ENCODE measurements at regions not wholly inside any gene's neighbourhood (a gene's known extent, or its start where the extent isn't known, plus 50 kb on each side); places are given as distances from the start of the nearest gene placed in this dataset.
A peak's percentile ranks its signal among the peaks of the same experiment; 100 is the strongest.

DNA sequence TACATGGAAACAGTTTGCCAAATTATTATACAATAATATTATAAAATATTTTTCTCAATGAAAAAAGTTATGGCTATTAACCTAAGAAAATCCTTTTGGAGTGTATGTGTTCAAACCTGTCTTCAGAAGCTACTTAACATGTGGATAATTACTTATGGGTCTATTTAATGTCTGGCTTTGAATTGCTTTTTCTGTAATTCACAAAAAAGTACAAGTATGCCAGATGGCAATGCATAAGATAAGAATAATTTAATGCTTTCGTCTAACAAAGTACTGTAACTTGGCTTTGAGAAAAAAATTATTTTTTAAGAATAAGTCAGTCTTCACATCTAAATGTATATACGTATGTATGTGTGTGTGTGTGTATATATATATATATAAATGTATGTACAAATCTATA lies 1073.0 kb downstream of the TDRD15 start:
- no peaks in the 10 kb centered on the region for H3K9me3 Mint-ChIP-seq
- H3K27ac Mint-ChIP-seq: no peak overlapping the region
- ATAC-seq: no peak
- no peak for DNase-seq (ENCODE audit: low spot score)
- no peak overlapping the region for H3K4me3 Mint-ChIP-seq
- ChIA-PET POLR2A (no interaction called here), CTCF (no interaction called here)
- H3K4me1 Mint-ChIP-seq: peaks cover 51% of the 10 kb centered on the region
- no peaks in the 10 kb centered on the region for H3K36me3 Mint-ChIP-seq
- TF ChIP-seq NR3C1 (CRISPR knock-in tag; conservative IDR thresholded peaks at IDR 0.05; ENCODE audit: low read depth) (no peak), TEAD4 (CRISPR knock-in tag; IDR thresholded peaks at IDR 0.05) (no peak), SOX15 (CRISPR knock-in tag; IDR thresholded peaks at IDR 0.05) (no peak)
- TF ChIP-seq, protein P1, sequence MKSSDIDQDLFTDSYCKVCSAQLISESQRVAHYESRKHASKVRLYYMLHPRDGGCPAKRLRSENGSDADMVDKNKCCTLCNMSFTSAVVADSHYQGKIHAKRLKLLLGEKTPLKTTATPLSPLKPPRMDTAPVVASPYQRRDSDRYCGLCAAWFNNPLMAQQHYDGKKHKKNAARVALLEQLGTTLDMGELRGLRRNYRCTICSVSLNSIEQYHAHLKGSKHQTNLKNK (CRISPR knock-in tag; IDR thresholded peaks at IDR 0.05): no peak
- H3K27me3 Mint-ChIP-seq (ENCODE audit: low read depth): peaks cover 20% of the 10 kb centered on the region

DNA sequence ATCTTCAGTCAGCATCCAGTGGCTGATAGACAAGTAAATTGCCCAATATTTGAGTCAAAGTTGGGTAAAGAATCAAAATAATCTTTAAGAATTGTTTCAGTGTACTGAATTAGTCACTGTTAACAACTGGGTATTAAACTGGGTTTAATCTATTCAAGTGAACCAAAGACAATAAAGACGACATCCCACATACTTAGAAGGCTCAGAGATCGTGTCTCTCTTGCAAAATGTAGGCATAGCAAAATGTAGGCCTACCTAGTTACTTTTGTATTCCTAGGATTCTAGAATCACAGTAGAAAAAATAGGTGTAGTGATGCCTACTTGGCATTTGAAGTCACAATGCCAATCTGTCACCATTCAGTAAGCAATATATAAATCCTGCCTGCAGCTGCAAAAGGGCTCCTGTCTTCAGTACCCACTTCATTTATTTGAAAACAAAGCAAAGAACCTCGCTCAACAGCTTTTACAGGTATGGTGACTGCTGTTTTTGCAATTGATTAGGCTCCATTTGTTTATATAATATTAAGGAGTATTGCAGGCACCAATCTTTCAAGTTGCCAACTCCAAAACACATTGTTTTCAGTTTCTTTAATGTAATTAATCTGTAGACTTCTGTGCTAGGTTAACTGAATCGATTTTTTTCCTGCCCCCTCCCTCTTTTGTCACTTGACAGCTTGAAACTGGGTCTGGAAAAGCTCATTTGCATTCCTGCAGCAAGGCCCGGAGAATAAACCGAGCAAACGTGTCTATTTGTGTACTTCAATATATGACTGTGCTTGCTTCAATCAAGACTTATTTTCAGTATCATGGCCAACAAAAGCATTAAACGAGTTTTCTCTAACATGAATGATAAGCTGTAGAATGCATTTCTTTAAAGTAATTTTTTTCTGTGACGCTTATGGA lies 1074.9 kb downstream of the TDRD15 start:
- ChIA-PET CTCF (interaction anchor here (0.8 to 1.2 kb wide), 2 partner anchors 9 to 17 kb away, joined by 3 read pairs; no protein-coding TSS in a partner anchor), POLR2A (no interaction called here)
- TF ChIP-seq, protein P2, sequence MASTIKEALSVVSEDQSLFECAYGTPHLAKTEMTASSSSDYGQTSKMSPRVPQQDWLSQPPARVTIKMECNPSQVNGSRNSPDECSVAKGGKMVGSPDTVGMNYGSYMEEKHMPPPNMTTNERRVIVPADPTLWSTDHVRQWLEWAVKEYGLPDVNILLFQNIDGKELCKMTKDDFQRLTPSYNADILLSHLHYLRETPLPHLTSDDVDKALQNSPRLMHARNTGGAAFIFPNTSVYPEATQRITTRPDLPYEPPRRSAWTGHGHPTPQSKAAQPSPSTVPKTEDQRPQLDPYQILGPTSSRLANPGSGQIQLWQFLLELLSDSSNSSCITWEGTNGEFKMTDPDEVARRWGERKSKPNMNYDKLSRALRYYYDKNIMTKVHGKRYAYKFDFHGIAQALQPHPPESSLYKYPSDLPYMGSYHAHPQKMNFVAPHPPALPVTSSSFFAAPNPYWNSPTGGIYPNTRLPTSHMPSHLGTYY (CRISPR knock-in tag; IDR thresholded peaks at IDR 0.05): no peak
- TF ChIP-seq, protein P3, sequence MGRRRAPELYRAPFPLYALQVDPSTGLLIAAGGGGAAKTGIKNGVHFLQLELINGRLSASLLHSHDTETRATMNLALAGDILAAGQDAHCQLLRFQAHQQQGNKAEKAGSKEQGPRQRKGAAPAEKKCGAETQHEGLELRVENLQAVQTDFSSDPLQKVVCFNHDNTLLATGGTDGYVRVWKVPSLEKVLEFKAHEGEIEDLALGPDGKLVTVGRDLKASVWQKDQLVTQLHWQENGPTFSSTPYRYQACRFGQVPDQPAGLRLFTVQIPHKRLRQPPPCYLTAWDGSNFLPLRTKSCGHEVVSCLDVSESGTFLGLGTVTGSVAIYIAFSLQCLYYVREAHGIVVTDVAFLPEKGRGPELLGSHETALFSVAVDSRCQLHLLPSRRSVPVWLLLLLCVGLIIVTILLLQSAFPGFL (CRISPR knock-in tag; IDR thresholded peaks at IDR 0.05; ENCODE audit: borderline replicate concordance): no peak
- TF ChIP-seq ZNF423 (CRISPR knock-in tag; IDR thresholded peaks at IDR 0.05): no peak
- TF ChIP-seq, protein P4, sequence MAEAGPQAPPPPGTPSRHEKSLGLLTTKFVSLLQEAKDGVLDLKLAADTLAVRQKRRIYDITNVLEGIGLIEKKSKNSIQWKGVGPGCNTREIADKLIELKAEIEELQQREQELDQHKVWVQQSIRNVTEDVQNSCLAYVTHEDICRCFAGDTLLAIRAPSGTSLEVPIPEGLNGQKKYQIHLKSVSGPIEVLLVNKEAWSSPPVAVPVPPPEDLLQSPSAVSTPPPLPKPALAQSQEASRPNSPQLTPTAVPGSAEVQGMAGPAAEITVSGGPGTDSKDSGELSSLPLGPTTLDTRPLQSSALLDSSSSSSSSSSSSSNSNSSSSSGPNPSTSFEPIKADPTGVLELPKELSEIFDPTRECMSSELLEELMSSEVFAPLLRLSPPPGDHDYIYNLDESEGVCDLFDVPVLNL (CRISPR knock-in tag; IDR thresholded peaks at IDR 0.05; ENCODE audit: borderline replicate concordance, low read depth): no peak
- TF ChIP-seq ZNF232 (CRISPR knock-in tag; IDR thresholded peaks at IDR 0.05): no peak
- no peak for TF ChIP-seq HMGA2 (CRISPR knock-in tag; IDR thresholded peaks at IDR 0.05)
- TF ChIP-seq NFYB (CRISPR knock-in tag; conservative IDR thresholded peaks at IDR 0.05; ENCODE audit: low read depth): no peak
- TF ChIP-seq, protein P5, sequence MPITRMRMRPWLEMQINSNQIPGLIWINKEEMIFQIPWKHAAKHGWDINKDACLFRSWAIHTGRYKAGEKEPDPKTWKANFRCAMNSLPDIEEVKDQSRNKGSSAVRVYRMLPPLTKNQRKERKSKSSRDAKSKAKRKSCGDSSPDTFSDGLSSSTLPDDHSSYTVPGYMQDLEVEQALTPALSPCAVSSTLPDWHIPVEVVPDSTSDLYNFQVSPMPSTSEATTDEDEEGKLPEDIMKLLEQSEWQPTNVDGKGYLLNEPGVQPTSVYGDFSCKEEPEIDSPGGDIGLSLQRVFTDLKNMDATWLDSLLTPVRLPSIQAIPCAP (CRISPR knock-in tag; IDR thresholded peaks at IDR 0.05): no peak
- TF ChIP-seq SMAD3 (CRISPR knock-in tag; IDR thresholded peaks at IDR 0.05; ENCODE audit: borderline replicate concordance): no peak
- no peak for TF ChIP-seq TP53 (CRISPR knock-in tag; IDR thresholded peaks at IDR 0.05)
- TF ChIP-seq MYBL2 (CRISPR knock-in tag; IDR thresholded peaks at IDR 0.05): no peak
- no peak overlapping the region for H3K27ac Mint-ChIP-seq
- H3K4me3 Mint-ChIP-seq: no peak overlapping the region
- H3K4me1 Mint-ChIP-seq: peaks cover 40% of the 10 kb centered on the region
- ATAC-seq (peak; percentile 34; the same call in 1 of the 2 replicates), DNase-seq (ENCODE audit: low spot score) (no peak)
- no peaks in the 10 kb centered on the region for H3K36me3 Mint-ChIP-seq
- peaks cover 9% of the 10 kb centered on the region for H3K9me3 Mint-ChIP-seq
- peaks cover 8% of the 10 kb centered on the region for H3K27me3 Mint-ChIP-seq (ENCODE audit: low read depth)

DNA sequence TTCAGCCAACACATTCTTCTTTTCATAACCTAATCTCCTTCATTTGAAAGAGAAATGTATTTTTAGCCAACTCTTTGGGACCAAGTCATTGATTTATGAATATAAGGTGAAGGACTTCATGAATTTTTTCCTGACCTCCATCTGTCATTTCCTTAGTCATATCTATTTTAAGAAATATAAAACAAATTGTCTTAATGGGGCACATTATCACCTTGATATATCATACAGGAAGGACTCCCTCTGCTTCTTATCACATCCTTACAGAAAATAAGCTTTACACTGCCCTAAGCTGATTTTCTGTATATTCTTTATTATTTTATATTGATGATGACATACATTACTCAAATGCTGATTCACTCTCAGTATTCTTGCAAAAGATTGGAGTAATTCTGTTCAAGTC lies 1076.2 kb downstream of the TDRD15 start:
- H3K27ac Mint-ChIP-seq: no peak overlapping the region
- peaks cover 21% of the 10 kb centered on the region for H3K9me3 Mint-ChIP-seq
- no peak overlapping the region for H3K4me3 Mint-ChIP-seq
- 0 out of 2 replicates have a peak, but pooled peaks cover under 1% of the 10 kb centered on the region for H3K27me3 Mint-ChIP-seq (ENCODE audit: low read depth)
- H3K4me1 Mint-ChIP-seq: peaks cover 26% of the 10 kb centered on the region
- H3K36me3 Mint-ChIP-seq: no peaks in the 10 kb centered on the region
- no peak for DNase-seq (ENCODE audit: low spot score)
- ChIA-PET POLR2A (no interaction called here), CTCF (no interaction called here)
- ATAC-seq: no peak
- TF ChIP-seq NR3C1 (CRISPR knock-in tag; conservative IDR thresholded peaks at IDR 0.05; ENCODE audit: low read depth) (no peak), NR2C2 (CRISPR knock-in tag; IDR thresholded peaks at IDR 0.05) (no peak), TEAD1 (CRISPR knock-in tag; IDR thresholded peaks at IDR 0.05) (no peak), EMX1 (CRISPR knock-in tag; IDR thresholded peaks at IDR 0.05) (no peak), TEAD4 (CRISPR knock-in tag; IDR thresholded peaks at IDR 0.05) (no peak)
- TF ChIP-seq, protein P6, sequence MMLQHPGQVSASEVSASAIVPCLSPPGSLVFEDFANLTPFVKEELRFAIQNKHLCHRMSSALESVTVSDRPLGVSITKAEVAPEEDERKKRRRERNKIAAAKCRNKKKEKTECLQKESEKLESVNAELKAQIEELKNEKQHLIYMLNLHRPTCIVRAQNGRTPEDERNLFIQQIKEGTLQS (CRISPR knock-in tag; conservative IDR thresholded peaks at IDR 0.05): no peak
- TF ChIP-seq, protein P7, sequence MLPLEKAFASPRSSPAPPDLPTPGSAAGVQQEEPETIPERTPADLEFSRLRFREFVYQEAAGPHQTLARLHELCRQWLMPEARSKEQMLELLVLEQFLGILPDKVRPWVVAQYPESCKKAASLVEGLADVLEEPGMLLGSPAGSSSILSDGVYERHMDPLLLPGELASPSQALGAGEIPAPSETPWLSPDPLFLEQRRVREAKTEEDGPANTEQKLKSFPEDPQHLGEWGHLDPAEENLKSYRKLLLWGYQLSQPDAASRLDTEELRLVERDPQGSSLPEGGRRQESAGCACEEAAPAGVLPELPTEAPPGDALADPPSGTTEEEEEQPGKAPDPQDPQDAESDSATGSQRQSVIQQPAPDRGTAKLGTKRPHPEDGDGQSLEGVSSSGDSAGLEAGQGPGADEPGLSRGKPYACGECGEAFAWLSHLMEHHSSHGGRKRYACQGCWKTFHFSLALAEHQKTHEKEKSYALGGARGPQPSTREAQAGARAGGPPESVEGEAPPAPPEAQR (CRISPR knock-in tag; IDR thresholded peaks at IDR 0.05): no peak
- TF ChIP-seq, protein P8, sequence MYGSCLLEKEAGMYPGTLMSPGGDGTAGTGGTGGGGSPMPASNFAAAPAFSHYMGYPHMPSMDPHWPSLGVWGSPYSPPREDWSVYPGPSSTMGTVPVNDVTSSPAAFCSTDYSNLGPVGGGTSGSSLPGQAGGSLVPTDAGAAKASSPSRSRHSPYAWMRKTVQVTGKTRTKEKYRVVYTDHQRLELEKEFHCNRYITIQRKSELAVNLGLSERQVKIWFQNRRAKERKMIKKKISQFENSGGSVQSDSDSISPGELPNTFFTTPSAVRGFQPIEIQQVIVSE (CRISPR knock-in tag; IDR thresholded peaks at IDR 0.05; ENCODE audit: borderline replicate concordance): no peak
- TF ChIP-seq, protein P9, sequence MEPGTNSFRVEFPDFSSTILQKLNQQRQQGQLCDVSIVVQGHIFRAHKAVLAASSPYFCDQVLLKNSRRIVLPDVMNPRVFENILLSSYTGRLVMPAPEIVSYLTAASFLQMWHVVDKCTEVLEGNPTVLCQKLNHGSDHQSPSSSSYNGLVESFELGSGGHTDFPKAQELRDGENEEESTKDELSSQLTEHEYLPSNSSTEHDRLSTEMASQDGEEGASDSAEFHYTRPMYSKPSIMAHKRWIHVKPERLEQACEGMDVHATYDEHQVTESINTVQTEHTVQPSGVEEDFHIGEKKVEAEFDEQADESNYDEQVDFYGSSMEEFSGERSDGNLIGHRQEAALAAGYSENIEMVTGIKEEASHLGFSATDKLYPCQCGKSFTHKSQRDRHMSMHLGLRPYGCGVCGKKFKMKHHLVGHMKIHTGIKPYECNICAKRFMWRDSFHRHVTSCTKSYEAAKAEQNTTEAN (CRISPR knock-in tag; IDR thresholded peaks at IDR 0.05): no peak

All from WTC11 (cell line).